GM19324 (cell line): ENCODE measurements at regions not wholly inside any gene's neighbourhood (a gene's known extent, or its start where the extent isn't known, plus 50 kb on each side); places are given as distances from the start of the nearest gene placed in this dataset.

Experiments used
- ATAC-seq: cut with Tn5 transposase; IDR thresholded peaks from one replicate; pipeline ENCODE4 v1.9.1; 2021; ENCODE audit warnings: mild to moderate bottlenecking, moderate library complexity; ENCODE audit not compliant: unreplicated experiment, low FRiP score

DNA sequence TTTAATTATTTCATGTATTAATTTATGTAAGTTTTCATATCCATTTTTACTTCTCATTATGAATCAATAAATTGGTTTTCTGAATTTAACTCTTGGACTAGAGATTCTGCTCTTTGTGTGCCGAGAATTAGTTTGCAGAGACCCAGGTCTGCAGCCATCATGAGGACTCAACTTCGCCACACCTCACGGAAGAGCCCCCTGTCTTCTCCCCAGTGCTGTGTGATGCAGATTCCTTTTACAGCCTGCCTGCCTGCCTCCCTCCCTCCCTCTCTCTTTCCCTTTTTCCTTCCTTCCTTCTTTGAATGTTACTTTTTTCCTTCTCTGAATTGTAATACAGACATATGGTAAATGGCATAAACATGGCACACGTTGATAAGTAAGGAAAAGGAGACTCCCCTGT lies 947.7 kb downstream of the TBC1D22A start:
- no peak for ATAC-seq

DNA sequence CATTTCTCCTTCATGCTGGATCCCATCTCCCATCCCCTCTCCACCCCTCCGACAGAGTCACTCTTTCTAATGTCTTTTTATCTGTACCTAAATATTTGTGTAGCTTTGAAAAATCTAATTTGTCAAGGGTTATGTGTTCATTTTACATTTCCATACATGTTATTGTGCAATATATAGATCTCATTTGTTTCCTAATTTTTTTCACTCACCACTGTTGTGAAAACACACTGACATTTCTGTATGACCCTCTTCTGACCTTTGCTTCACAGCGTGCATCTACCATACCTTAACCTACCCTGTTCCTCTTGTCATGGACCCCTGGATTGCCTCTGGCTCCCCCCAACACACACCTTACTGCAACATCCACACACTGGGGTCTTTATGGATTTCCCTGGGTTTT lies 942.9 kb downstream of the TBC1D22A start:
- no peak for ATAC-seq

DNA sequence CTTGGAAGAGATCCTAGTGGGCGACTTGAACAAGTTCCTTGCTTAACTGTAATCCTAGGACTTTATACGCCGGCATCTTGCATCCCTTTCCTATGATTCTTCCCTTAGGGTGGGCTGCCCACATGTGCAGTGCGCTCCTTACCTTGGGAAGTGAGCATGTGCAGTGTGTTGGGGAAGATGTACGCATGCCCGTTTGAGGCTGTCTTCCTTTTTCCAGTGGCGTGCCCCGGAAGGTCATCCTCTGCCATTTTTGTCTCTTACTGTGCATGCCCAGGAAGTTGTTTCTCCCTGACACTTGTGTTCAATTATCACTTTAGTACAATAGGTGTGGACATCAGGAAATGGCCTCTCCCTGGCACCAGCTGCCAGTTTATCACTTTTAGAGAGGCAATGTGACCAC lies 936.5 kb downstream of the TBC1D22A start:
- ATAC-seq: no peak

DNA sequence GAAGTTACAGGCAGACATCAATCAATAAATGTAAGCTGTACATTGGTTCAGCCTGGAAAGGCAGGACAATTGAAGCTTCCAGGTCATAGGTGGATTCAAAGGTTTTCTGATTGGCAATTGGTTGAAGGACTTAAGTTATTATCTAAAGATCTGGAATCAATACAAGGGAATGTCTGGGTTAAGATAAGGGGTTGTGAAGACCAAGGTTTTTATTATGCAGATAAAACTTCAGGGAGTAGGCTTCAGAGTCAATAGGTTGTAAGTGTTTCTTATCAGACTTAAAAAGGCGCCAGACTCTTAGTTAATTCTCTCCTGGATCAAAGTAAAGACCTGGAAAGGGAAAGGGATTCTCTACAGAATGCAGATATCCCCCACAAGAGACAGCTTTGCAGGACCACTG lies 935.4 kb downstream of the TBC1D22A start:
- ATAC-seq: no peak

DNA sequence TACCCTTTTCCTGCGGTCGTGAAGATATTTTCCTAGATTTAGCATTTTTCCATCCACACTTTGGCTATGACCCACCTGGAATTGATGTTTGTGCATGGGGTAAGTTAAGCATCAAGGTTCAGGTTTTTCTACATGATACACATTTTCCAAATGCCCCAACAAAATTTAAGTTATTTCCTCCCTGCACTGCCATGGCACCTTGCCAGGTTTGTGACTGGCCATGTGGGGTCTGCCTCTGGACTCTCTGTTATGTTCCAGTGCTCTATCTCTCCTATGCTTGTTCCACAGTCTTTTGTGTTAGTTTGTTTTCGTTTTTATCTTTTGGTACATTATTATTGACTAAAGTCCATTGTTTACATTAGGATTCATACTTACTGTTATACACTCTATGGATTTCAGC lies 934.3 kb downstream of the TBC1D22A start:
- ATAC-seq: no peak

DNA sequence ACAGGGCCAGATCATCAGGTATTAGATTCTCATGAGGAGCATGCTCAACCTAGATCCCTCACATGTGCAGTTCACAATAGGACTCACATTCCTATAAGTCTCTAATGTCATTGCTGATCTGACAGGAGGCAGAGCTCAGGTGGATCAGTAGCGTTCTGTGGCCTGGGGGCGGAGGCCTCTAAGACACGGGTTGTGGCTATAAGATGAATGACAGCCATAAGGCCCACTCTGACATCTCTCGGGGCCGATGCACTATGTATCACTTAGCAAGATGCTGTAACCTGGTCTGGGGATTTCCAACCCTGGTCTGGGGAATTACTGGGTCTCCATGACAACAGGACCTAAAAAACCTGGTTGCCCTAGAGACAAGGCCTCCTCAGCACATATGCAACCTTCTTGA lies 932.7 kb downstream of the TBC1D22A start:
- no peak for ATAC-seq

DNA sequence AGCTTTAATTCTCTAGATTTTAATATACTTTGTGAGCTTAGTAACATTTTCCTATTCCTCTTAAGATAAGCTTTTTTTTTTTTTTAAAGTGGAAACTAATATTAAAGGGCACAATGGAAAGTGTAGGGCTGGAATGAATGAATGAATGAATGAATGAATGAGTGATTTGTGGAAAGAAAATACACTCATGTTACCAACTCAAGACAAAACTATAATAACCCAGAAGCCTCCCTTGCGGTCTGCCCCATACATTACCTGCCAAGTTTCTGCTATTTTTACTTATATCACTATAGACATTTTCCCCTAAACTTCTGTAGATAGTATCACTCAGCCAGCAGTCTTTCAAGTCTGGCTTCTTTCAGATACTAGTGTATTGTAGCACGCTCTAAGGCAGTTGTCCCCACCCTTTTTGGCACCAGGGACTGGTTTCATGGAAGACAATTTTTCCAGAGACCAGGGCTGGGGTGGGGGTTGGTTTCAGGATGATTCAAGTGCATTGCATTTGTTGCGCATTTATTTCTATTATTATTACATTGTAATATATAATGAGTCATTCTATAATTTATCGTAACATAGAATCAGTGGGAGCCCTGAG lies 932.2 kb downstream of the TBC1D22A start:
- ATAC-seq: no peak

DNA sequence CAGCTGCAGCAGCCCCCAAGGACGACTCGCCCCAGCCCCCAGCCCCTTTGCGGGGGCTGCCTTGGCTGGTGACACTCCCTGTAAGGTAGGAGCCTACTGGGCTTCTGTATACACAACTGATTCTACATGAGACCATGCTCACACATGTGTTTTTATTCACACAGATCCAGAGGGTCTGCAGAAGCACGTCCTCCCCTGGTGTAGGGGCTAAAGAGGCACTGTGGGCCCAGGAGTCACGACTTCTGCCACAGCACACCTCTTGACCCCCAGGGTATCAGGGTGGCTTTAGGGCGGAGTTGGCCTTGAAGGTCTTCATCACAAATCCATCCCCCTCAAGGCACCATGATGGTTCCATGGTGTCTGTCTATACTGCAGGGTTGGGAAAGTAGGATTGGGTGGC lies 931.2 kb downstream of the TBC1D22A start:
- ATAC-seq: no peak

DNA sequence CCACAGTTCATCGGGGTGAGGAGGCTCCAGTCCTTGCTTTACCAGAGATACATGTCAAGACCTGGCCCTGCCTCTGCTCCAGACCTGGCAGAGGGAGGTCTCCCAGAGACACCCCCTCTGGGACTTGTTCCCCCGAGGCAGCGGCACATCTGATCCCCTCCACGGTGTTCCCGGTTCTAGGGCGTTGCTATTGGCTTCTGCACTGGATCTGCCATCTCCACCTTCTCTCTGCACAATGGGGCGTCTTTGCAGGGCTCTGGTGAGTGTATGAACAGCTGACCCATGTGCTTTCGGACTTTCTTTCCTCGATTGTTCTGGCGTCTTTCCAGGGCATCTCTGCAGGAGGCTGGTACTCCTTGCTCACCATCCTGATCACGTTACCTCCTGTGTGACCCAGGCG lies 930.4 kb downstream of the TBC1D22A start:
- no peak for ATAC-seq

DNA sequence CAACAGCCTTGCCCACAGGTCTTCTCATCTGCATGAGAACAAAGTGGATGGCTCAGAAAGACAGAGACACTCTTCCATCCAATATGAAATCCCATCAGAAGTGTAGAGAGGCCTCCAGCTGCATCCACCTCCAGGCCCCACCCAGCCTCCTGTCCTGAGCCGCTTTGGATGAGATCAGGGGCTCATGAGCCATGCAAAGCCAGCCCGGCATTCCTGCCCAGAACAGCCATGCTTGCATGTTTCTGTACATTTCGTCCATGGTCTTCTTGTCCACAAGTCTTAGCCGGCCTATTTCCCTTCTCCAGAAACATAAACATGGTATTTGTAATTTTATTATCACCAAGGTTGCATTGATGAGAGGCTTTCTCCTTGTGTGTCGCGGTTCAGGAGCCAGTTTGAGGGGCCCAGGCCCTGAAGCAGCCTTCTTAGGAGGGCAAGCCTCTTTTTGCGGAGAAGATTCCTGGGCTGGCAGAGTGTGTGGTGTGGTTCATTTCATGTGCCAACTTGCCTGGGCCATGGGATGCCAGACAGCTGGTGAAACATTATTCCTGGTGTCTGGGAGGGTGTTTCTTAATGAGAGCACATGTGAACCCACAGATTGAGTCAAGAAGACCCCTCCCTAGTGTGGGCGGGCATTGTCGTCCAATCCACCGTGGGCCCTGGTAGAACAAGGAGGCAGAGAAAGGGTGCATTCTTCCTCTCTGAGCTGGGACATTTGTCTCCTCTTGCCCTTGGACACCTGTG lies 928.9 kb downstream of the TBC1D22A start:
- no peak for ATAC-seq

DNA sequence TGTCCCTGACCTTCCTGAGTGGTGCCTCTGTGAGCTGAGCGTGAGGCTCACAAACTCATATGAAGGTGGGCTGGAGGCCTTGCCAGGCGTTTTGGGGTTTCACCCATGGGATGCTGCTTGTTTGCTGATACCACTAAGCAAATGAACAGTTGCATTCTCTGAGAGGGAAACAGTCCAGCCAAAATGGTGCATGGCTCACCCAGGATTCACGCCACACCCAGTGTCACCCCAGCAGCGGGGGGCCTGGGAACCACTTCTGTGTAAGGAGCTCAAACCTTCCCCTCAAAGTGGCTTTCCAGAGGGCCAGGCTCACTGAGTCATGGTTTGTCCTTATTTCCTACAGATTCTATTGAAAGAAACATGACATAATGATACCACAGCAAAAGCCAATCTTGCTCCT lies 928.1 kb downstream of the TBC1D22A start:
- ATAC-seq: no peak

DNA sequence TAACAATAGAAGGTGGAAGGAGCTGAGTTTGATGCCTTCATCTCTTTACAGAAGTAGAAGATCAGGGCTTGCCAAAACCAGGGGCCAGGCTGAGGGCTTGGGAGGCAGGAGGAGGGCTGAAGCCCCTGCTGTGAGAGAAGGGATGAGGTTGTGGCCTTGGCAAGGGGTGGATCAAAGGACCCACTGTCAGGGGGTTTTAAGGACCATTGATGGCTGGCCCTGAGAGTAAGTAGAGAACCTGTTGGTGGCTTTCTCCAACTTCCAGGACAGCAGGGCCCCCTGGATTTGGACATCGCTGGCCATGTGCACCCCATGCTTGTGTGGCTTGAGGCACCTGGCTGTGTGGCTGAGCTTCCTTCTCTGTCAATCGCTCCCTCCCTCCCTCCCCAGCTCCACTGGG lies 927.7 kb downstream of the TBC1D22A start:
- ATAC-seq: no peak

DNA sequence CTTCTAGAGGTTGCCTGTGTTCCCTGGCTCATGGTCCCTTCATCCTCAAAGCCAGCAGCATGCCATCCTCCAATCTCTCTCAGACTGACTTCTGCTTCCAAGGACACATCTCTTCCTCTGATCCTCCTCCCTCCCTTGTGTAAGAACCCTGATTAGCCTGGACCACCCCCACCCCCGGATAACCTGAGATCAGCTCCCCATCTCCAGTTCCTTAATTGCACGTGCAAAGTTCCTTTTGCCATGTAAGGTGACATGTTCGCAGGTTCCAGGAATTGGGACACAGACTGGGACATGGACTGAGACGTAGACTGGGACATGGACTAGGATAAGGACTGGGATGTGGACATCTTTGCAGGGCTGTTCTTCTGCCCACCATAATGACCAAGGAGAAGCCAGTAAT lies 925.3 kb downstream of the TBC1D22A start:
- no peak for ATAC-seq

DNA sequence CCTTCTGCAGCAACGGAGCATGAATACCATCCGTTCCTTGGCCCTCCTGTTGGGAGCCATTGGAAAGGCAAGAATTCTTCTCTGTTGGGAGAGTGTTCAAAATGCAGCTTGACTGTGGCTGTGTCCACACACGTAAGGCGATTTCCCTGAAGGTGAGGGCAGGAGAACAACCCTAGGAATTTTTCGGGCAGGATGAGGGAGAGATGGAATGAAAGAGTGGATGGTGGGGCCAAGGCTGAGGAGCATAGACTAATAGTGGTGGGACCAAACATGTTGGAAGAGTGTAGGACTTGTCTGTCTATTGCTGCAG lies 924.9 kb downstream of the TBC1D22A start:
- no peak for ATAC-seq

DNA sequence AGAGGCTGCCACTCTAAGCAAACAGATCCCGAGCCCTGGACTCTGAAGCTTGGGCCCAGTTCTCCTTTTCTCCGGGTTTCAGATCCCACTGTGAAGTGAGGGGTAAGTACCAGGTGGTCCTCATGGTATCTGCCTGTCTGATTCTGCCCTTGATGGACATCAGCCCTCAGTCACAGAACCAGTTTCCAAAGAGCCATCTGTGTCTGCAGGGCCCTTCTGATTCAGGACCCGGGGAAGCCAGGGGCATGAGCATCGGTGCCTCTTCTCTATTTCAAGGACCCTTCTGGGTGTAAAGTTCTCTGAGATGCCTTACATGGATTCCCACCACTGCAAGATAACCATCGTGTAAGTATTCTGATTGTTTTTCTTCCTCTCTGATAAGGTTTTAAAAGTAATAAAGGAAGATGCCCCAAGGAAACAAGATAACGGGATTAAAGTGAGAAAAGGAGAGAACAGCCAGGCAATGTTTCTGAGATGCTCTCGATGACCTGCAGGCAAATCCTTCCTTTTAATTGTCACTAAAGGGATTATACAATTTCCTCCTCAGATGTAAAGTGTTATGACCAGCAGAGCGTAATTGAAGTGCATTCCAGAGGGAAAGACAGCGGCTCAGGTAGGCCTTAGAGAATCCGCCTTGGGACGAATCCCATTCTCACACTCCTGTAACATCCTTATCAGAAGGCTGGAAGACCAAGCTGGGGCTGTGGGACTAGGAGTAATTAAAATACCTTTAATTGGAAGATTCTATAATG lies 924.3 kb downstream of the TBC1D22A start:
- ATAC-seq: no peak

DNA sequence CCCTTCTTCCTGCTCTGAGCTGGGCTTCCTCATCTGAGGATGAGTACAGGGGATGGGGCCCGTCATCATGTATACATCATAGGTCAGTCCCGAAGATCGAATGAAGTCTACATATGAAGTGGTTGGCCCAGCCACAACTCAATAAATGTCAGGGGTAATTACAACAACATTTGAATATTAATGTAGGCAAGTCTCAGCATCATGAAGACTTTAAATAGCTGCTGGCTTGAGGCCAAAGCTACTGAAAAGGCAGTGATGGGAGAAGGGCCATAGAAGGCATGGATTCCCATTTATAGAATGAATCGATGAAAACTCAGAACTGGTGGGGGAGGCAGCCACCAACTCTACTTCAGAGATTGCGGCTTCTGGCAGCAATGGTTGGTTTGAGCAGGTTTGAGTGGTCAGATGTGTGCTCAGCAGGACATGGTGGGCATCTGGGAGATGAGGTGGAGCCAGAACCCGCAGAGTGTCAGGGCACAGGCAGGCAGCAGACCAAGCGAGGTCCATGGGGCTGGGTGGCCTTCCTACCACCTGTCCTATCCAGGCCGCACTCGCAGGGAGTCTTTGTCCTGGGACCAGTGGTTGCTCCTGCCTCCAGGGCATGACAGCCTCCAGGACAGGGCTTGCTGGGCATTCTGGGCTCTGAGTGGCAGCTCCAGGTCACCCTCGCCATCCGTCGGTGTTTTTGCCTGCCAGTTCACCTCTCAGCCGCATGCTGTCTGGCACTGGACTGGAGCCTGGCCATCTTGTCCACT lies 919.1 kb downstream of the TBC1D22A start:
- no peak for ATAC-seq

DNA sequence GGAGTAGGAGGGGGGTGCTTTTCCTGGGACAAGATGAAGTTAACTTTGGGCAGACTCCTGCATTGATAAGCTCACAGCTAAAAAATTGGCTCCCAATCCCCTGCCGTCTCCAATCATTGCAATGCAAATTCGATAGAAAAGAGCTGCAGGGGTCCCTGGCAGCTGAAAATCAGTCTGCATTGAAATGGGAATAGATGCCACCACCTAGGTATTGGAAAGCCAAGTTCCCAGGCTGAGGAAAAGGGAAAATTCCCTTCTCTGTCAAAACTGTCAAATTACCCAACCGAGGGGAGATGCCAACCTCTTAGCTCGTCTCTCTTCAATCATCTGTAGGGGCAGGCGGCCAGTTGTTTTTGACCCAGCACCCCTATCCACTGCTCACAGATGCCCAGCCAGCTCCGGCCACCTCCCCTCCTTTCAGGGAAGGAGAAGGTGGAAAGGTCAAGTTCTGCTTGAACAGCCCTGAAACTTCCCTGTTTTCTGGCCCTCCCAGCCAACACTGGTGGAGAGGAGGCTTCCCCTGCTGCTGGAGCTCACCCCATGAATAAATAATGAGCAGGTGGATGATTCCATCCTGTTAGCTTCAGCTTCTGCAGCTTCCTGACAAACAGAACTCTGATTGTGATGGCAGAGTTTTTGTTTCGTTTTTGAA lies 916.3 kb downstream of the TBC1D22A start:
- ATAC-seq: no peak

DNA sequence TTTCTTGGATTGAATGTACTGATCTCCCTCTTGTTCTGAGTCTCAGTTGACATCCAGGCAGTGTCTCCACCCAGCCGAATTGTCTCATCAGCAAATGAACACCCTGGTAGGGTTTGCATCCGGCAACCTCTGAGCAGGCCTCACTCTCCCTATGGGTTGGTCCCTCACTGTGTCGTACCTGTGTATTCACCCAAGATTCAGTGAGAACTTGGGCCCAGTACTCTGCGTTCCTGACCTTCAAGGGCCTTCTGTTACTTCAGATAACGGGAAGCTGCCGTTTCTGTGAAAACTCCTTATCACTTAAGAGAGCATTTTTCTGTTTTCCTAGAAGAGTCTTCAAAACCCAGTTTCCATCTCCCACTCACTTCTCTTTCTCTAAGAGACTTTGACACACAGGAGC lies 915.6 kb downstream of the TBC1D22A start:
- ATAC-seq: no peak

DNA sequence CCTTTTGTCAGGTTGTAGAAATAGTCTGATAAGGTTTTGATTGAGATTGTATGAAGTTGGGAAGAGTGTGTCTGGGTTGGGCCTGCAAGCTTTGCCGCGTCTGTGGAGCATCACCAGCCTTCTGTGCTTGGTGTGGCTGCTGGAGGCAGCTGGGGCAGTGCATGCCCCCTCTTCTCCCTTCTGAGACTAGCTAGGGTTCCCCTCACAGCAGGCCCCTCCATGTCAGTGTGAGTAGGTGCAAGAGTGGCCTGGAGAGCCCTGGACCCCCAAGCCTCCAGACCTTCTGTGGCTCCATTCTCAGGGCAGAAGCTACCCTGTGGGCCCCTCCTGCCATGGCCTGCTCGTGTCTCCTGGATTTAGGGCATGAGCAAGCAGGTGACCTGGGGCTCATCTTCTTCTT lies 914.2 kb downstream of the TBC1D22A start:
- no peak for ATAC-seq

DNA sequence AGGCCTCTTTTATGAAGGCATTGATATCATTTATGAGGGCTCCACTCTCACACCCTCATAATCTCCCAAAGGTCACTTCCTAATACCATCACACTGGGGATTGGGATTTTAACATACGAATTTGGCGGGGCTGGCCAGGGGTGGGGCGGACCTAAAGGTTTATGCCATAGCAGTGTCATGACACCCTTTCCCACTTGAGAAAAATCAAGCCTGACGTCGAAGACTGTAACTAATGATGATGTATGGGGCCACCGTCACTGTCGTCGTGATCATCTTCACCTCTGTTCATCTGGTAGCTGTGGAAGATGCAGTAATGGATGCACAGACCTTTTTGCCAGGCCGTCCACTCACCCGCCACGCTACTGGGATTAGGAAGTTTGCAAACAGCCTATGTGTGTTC lies 912.1 kb downstream of the TBC1D22A start:
- ATAC-seq: no peak

DNA sequence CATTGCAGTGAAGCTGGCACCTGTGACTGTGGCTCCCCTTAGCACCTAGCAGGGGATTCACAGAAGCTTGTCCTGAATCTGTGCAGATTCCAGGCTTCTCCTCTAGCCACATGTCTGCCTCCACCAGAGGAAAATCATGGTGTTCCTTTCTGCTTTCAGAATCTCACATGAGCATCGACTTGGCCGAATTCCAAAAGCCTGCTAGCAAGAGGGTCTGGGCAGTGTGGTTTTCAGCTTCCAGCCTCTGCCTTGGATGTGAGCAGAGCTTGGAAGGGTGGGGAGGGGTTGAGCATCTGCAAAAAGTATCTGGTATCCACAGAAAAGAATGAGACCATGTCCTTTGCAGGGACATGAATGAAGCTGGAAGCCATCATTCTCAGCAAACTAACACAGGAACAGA lies 911.1 kb downstream of the TBC1D22A start:
- no peak for ATAC-seq
